ENCODE measurements at regions not wholly inside any gene's neighbourhood (a gene's known extent, or its start where the extent isn't known, plus 50 kb on each side); places are given as distances from the start of the nearest gene placed in this dataset.

- Histone ChIP-seq H3K9me3 (replicated peaks; ENCODE audit: control insufficient read depth, insufficient read depth, low read depth, low read length) (no peaks in the 10 kb centered on the region), H3K27ac (ENCODE audit: extremely low read depth, low read depth, low read length) (no peak overlapping the region), H3K79me2 (ENCODE audit: control insufficient read depth, insufficient read depth, low read length) (no peaks in the 10 kb centered on the region), H2AFZ (ENCODE audit: low read depth, low read length) (no peak overlapping the region), H3K4me2 (ENCODE audit: insufficient read depth, low read length) (no peak overlapping the region), H3K4me3 (no peak overlapping the region), H4K20me1 (replicated peaks; ENCODE audit: control insufficient read depth, insufficient read depth, low read length) (no peaks in the 10 kb centered on the region), H3K9ac (ENCODE audit: insufficient read depth in 1 of 2, low read depth in 2 of 2, low read length in 2 of 2) (no peak overlapping the region), H3K9me1 (ENCODE audit: control insufficient read depth, insufficient read depth, low read length) (no peaks in the 10 kb centered on the region), H3K4me1 (replicated peaks in 1 of 2; ENCODE audit: control insufficient read depth in 2 of 2, insufficient read depth in 2 of 2, low read length in 2 of 2) (no peaks in the 10 kb centered on the region), H3K27me3 (ENCODE audit: control insufficient read depth in 2 of 2, insufficient read depth in 2 of 2, low read length in 2 of 2) (no peaks in the 10 kb centered on the region), H3K36me3 (ENCODE audit: control insufficient read depth, insufficient read depth, low read length) (no peaks in the 10 kb centered on the region)
- CTCF ChIA-PET (ENCODE audit: low intra/inter-chr PET ratio) = no interaction called here
- intact Hi-C loops (cut with micrococcal nuclease) (no loop called here), in situ Hi-C loops (cut with MboI) (no loop called here)
- TF ChIP-seq ZNF76 (CRISPR knock-in tag; IDR thresholded peaks at IDR 0.05; ENCODE audit: borderline replicate concordance) (no peak), ATF7 (IDR thresholded peaks at IDR 0.05) (no peak), ARID2 (IDR thresholded peaks at IDR 0.05) (no peak), RBM25 (IDR thresholded peaks at IDR 0.05; ENCODE audit: low read depth, low read length, severe bottlenecking) (no peak), RFX5 (IDR thresholded peaks at IDR 0.05; ENCODE audit: low read depth, low read length) (no peak)
- no TSS peak for BruUV-seq (replicated peaks)
- DNase-seq (ENCODE audit: extremely low read depth in 1 of 4, low spot score in 3 of 4) (no peak), FAIRE-seq (no peak), ATAC-seq (no peak)
- POLR2A ChIA-PET = no interaction called here
- WGBS (ENCODE audit: insufficient coverage, low coverage, missing lambda C conversion rate) = 0% methylated on average over 4 of the region's 4 CpGs
Observed at GRCh38 chr12:60921541-60921940, 1325.7 kb downstream of the SLC16A7 start.

GRCh38 chr12:60926256-60926655 is 1330.4 kb downstream of the SLC16A7 start:
- Histone ChIP-seq H3K9me1 (ENCODE audit: control insufficient read depth, insufficient read depth, low read length) (no peaks in the 10 kb centered on the region), H3K4me3 (no peak overlapping the region), H3K36me3 (ENCODE audit: control insufficient read depth, insufficient read depth, low read length) (no peaks in the 10 kb centered on the region), H4K20me1 (replicated peaks; ENCODE audit: control insufficient read depth, insufficient read depth, low read length) (no peaks in the 10 kb centered on the region), H3K27ac (ENCODE audit: extremely low read depth, low read depth, low read length) (no peak overlapping the region), H3K4me2 (ENCODE audit: insufficient read depth, low read length) (no peak overlapping the region), H3K27me3 (ENCODE audit: control insufficient read depth in 2 of 2, insufficient read depth in 2 of 2, low read length in 2 of 2) (no peaks in the 10 kb centered on the region), H3K4me1 (replicated peaks in 1 of 2; ENCODE audit: control insufficient read depth in 2 of 2, insufficient read depth in 2 of 2, low read length in 2 of 2) (no peaks in the 10 kb centered on the region), H3K9ac (ENCODE audit: insufficient read depth in 1 of 2, low read depth in 2 of 2, low read length in 2 of 2) (no peak overlapping the region), H2AFZ (ENCODE audit: low read depth, low read length) (no peak overlapping the region), H3K9me3 (replicated peaks; ENCODE audit: control insufficient read depth, insufficient read depth, low read depth, low read length) (no peaks in the 10 kb centered on the region), H3K79me2 (ENCODE audit: control insufficient read depth, insufficient read depth, low read length) (no peaks in the 10 kb centered on the region)
- ATAC-seq (no peak), DNase-seq (ENCODE audit: extremely low read depth in 1 of 4, low spot score in 3 of 4) (no peak), FAIRE-seq (no peak)
- intact Hi-C loops (cut with micrococcal nuclease) = no loop called here
- ChIA-PET CTCF (ENCODE audit: low intra/inter-chr PET ratio) (no interaction called here), POLR2A (no interaction called here)
- WGBS (ENCODE audit: insufficient coverage, low coverage, missing lambda C conversion rate) = 0% methylated on average over 1 of the region's 1 CpG
- no peak for TF ChIP-seq CC2D1A (IDR thresholded peaks at IDR 0.05)
- no peak for TF ChIP-seq HOMEZ (CRISPR knock-in tag; IDR thresholded peaks at IDR 0.05)
- TF ChIP-seq LCOR (CRISPR knock-in tag; IDR thresholded peaks at IDR 0.05) = no peak
- TF ChIP-seq HDAC8 (tag; IDR thresholded peaks at IDR 0.05) = no peak
- in situ Hi-C loops (cut with MboI) = no loop called here
- BruUV-seq (replicated peaks) = no TSS peak

All from K562 (cell line).